B cell (primary cell): ENCODE measurements at regions not wholly inside any gene's neighbourhood (a gene's known extent, or its start where the extent isn't known, plus 50 kb on each side); places are given as distances from the start of the nearest gene placed in this dataset.

Experiments used
- ATAC-seq: fragments of 200-7000 bp; cut with Tn5 transposase; one replicate; pipeline ENCODE4 v1.10.0; 2021; ENCODE audit warnings: low read depth, mild to moderate bottlenecking, moderate number of reproducible peaks, moderate library complexity
- CTCF ChIA-PET: fragments of 350-600 bp; sonication (Branson Sonifier 250); formaldehyde crosslinking; loops from one replicate; lab custom pipeline; 2021; ENCODE audit warnings: antibody characterized with exemption, inconsistent platforms; lab: Charles Lee
- POLR2A ChIA-PET: fragments of 350-600 bp; sonication (Branson Sonifier 250); formaldehyde crosslinking; loops from one replicate; lab custom pipeline; 2021; ENCODE audit warnings: antibody characterized with exemption; lab: Charles Lee
- DNase-seq: peaks from one replicate; pipeline ENCODE4 v3.0.0; 2013
- H2AFZ ChIP-seq: 2 replicates; pipeline ENCODE4 v1.6.1; 2012; ENCODE audit warnings: mild to moderate bottlenecking, low read depth, low read length; ENCODE audit not compliant: insufficient read depth, poor library complexity, severe bottlenecking
- H3K27ac ChIP-seq, 2 donors: 1 replicate in 1 of 2; 2 replicates in 1 of 2; pipeline ENCODE4 v1.5.1; 2012 to 2013; ENCODE audit warnings: low read length in 2 of 2, mild to moderate bottlenecking in 2 of 2, moderate library complexity in 1 of 2
- H3K27me3 ChIP-seq, 4 experiments: fragments of 200-600 bp in 1 of 4; sonication (generic) in 1 of 4; replicated peaks in 1 of 4; 1 replicate in 2 of 4; 2 replicates in 2 of 4; pipeline versions ENCODE4 v1.6.1 to v1.7.0; 2013 to 2016; ENCODE audit warnings: low read length in 3 of 4, mild to moderate bottlenecking in 2 of 4, mixed read lengths in 1 of 4, moderate library complexity in 1 of 4; ENCODE audit not compliant: insufficient read depth in 4 of 4, control insufficient read depth in 3 of 4; ENCODE audit errors: control extremely low read depth in 1 of 4
- H3K36me3 ChIP-seq, 2 experiments: replicated peaks in 1 of 2; 1 replicate in 1 of 2; 2 replicates in 1 of 2; pipeline versions ENCODE4 v1.6.1 to v1.7.1; 2013; ENCODE audit warnings: low read length in 1 of 2; ENCODE audit not compliant: insufficient read depth in 2 of 2, control insufficient read depth in 1 of 2; ENCODE audit errors: control extremely low read depth in 1 of 2, extremely low read depth in 1 of 2
- H3K4me1 ChIP-seq, 2 donors: fragments of 200-600 bp in 1 of 2; sonication (generic) in 1 of 2; 1 replicate in 1 of 2; 2 replicates in 1 of 2; pipeline versions ENCODE4 v1.5.1 to v1.6.1; 2013 to 2017; ENCODE audit warnings: low read length in 2 of 2; ENCODE audit not compliant: control insufficient read depth in 2 of 2, insufficient read depth in 2 of 2
- H3K4me2 ChIP-seq: replicated peaks from 2 replicates; pipeline ENCODE3; 2012; ENCODE audit warnings: mild to moderate bottlenecking, low read depth, low read length; ENCODE audit not compliant: poor library complexity, severe bottlenecking
- H3K4me3 ChIP-seq, 5 experiments: fragments of 200-600 bp in 1 of 5; sonication (generic) in 1 of 5; 1 replicate in 3 of 5; 2 replicates in 2 of 5; pipeline versions ENCODE4 v1.5.1 to v1.7.0; 2011 to 2016; ENCODE audit warnings: low read length in 4 of 5, mild to moderate bottlenecking in 4 of 5, low read depth in 2 of 5, control low read depth in 1 of 5, moderate library complexity in 1 of 5; ENCODE audit not compliant: insufficient read depth in 1 of 5; ENCODE audit errors: control extremely low read depth in 1 of 5, extremely low read depth in 1 of 5
- H3K79me2 ChIP-seq: fragments of 200-600 bp; sonication (generic); one replicate; pipeline ENCODE4 v1.6.0; 2016; ENCODE audit warnings: low read length; ENCODE audit not compliant: control insufficient read depth, insufficient read depth
- H3K9ac ChIP-seq: fragments of 200-600 bp; sonication (generic); 2 replicates; pipeline ENCODE4 v1.6.1; 2017; ENCODE audit warnings: mild to moderate bottlenecking, low read length, moderate library complexity
- H3K9me3 ChIP-seq, 3 donors: one replicate each; pipeline versions ENCODE4 v1.6.1 to v1.7.1; 2013; ENCODE audit warnings: low read length in 2 of 3; ENCODE audit not compliant: control insufficient read depth in 2 of 3, insufficient read depth in 1 of 3; ENCODE audit errors: control extremely low read depth in 1 of 3
- H4K20me1 ChIP-seq: 2 replicates; pipeline ENCODE4 v1.6.0; 2012; ENCODE audit warnings: mild to moderate bottlenecking, low read length; ENCODE audit not compliant: insufficient read depth, control insufficient read depth, poor library complexity, severe bottlenecking
- H3K27ac Mint-ChIP-seq: one replicate; pipeline ENCODE4 v1.8.0; 2021; ENCODE audit warnings: mixed read lengths
- H3K27me3 Mint-ChIP-seq: one replicate; pipeline ENCODE4 v1.8.0; 2021; ENCODE audit warnings: mixed read lengths
- H3K4me1 Mint-ChIP-seq: one replicate; pipeline ENCODE4 v1.8.0; 2021; ENCODE audit warnings: mixed read lengths
- H3K4me3 Mint-ChIP-seq: one replicate; pipeline ENCODE4 v1.8.0; 2021; ENCODE audit warnings: mixed read lengths
- H3K9me3 Mint-ChIP-seq: one replicate; pipeline ENCODE4 v1.8.0; 2022; ENCODE audit warnings: mixed read lengths; ENCODE audit not compliant: insufficient read depth
- CTCF ChIP-seq: fragments of 200-600 bp; IDR thresholded peaks from one replicate; pipeline ENCODE4 v1.8.0; 2022; ENCODE audit warnings: antibody characterized with exemption, mild to moderate bottlenecking
- EZH2 ChIP-seq: IDR thresholded peaks from 2 replicates; pipeline ENCODE4 v1.6.1; 2012; ENCODE audit warnings: borderline replicate concordance, low read depth, mild to moderate bottlenecking, moderate library complexity, low read length; ENCODE audit not compliant: insufficient read depth, poor library complexity, severe bottlenecking
- WGBS: methylation state at CpG from one replicate; pipeline ENCODE4 v1.1.5; 2013; ENCODE audit warnings: missing lambda C conversion rate; ENCODE audit not compliant: insufficient coverage; 5-methylcytosine and 5-hydroxymethylcytosine counted together
- intact Hi-C: fragments of 100-400 bp; cut with micrococcal nuclease; formaldehyde crosslinking; loops from one replicate; pipeline ENCODE4 v1.10.0; 2022

GRCh38 chr6:3522561-3523260, 65.9 kb upstream of the SLC22A23 start:
- no peaks in the 10 kb centered on the region for H3K36me3 ChIP-seq

More at GRCh38 chr6:3522561-3523260, 65.9 kb upstream of the SLC22A23 start:
- Mint-ChIP-seq H3K4me1 (no peaks in the 10 kb centered on the region), H3K4me3 (no peak overlapping the region), H3K27me3 (peaks cover 35% of the 10 kb centered on the region), H3K9me3 (no peaks in the 10 kb centered on the region), H3K27ac (no peak overlapping the region)
- intact Hi-C loops, result no loop called here
- WGBS, result 81% methylated on average over 3 of the region's 7 CpGs
- Histone ChIP-seq H3K79me2 (no peaks in the 10 kb centered on the region), H3K4me3 (no peak overlapping the region), H3K9me3 (no peaks in the 10 kb centered on the region), H3K9ac (no peak overlapping the region), H2AFZ (no peak overlapping the region), H3K27ac (no peak overlapping the region), H4K20me1 (no peaks in the 10 kb centered on the region), H3K4me1 (no peaks in the 10 kb centered on the region), H3K27me3 (peaks cover 0 to 5% (median 0%) of the 10 kb centered on the region in 4 experiments), H3K4me2 (no peak overlapping the region)
- ATAC-seq (no peak), DNase-seq (no peak)
- TF ChIP-seq CTCF (no peak), EZH2 (no peak)
- CTCF ChIA-PET, result no interaction called here
- POLR2A ChIA-PET, result no interaction called here
